PC-3 (cell line): ENCODE measurements at regions not wholly inside any gene's neighbourhood (a gene's known extent, or its start where the extent isn't known, plus 50 kb on each side); places are given as distances from the start of the nearest gene placed in this dataset.
"Not testable (repeated sequence)": the region's sequence is repeated elsewhere in the genome, so short reads cannot be mapped to it uniquely, and the experiment has no call there.

Experiments used
- ATAC-seq: fragments of 200-7000 bp; cut with Tn5 transposase; 2 replicates; pipeline ENCODE4 v1.9.1; 2020; ENCODE audit warnings: mild to moderate bottlenecking, moderate library complexity
- BruUV-seq: library from RNA; stranded (reverse); fragments of 400-500 nt; replicated peaks from 2 replicates; lab custom pipeline; 2021; lab: Mats Ljungman, UMichigan
- CTCF ChIA-PET: fragments of 300-600 bp; sonication (Branson Sonifier 250); formaldehyde crosslinking; loops from one replicate; lab custom pipeline; 2022; ENCODE audit warnings: antibody characterized with exemption; lab: Charles Lee
- POLR2A ChIA-PET: fragments of 300-600 bp; sonication (Branson Sonifier 250); formaldehyde crosslinking; loops from one replicate; lab custom pipeline; 2022; ENCODE audit warnings: antibody characterized with exemption; ENCODE audit not compliant: unreplicated experiment; lab: Charles Lee
- DNase-seq: peaks from one replicate; pipeline ENCODE4 v3.0.0-alpha.2; 2015
- H2AFZ ChIP-seq: fragments of 300-600 bp; sonication (generic); 2 replicates; pipeline ENCODE4 v1.6.0; 2016; ENCODE audit warnings: antibody characterized with exemption, low read length
- H3F3A ChIP-seq: fragments of 300-600 bp; sonication (generic); one replicate; pipeline ENCODE4 v1.6.0; 2017; ENCODE audit warnings: antibody characterized with exemption, low read length, control low read depth, mild to moderate bottlenecking; ENCODE audit not compliant: unreplicated experiment
- H3K27ac ChIP-seq: fragments of 300-600 bp; sonication (generic); 2 replicates; pipeline ENCODE4 v1.5.1; 2016; ENCODE audit warnings: mild to moderate bottlenecking, low read length
- H3K27me3 ChIP-seq: fragments of 300-600 bp; sonication (generic); 2 replicates; pipeline ENCODE4 v1.6.1; 2016; ENCODE audit warnings: low read length, mixed read lengths
- H3K36me3 ChIP-seq: fragments of 300-600 bp; sonication (generic); 2 replicates; pipeline ENCODE4 v1.6.1; 2016; ENCODE audit warnings: low read depth, mixed run types, low read length, mixed read lengths
- H3K4me1 ChIP-seq: fragments of 300-600 bp; sonication (generic); 2 replicates; pipeline ENCODE4 v1.5.1; 2016; ENCODE audit warnings: low read length; ENCODE audit not compliant: insufficient read depth
- H3K4me2 ChIP-seq: fragments of 300-600 bp; sonication (generic); 2 replicates; pipeline ENCODE4 v1.6.0; 2016; ENCODE audit warnings: low read length
- H3K4me3 ChIP-seq: fragments of 300-600 bp; sonication (generic); 2 replicates; pipeline ENCODE4 v1.5.1; 2016; ENCODE audit warnings: mild to moderate bottlenecking, low read length, mixed read lengths
- H3K79me2 ChIP-seq: fragments of 300-600 bp; sonication (generic); 2 replicates; pipeline ENCODE4 v1.6.1; 2017; ENCODE audit warnings: low read length, mixed read lengths
- H3K9ac ChIP-seq: fragments of 300-600 bp; sonication (generic); 2 replicates; pipeline ENCODE4 v1.6.0; 2016; ENCODE audit warnings: mild to moderate bottlenecking, low read length
- H3K9me2 ChIP-seq: fragments of 300-600 bp; sonication (generic); replicated peaks from 2 replicates; pipeline ENCODE4 v1.6.1; 2016; ENCODE audit warnings: mixed run types, low read length, mixed read lengths
- H3K9me3 ChIP-seq: fragments of 300-600 bp; sonication (generic); 2 replicates; pipeline ENCODE4 v1.6.1; 2016; ENCODE audit warnings: low read length, mixed read lengths
- H4K20me1 ChIP-seq: fragments of 300-600 bp; sonication (generic); 2 replicates; pipeline ENCODE4 v1.6.1; 2016; ENCODE audit warnings: low read length, mixed read lengths
- CTCF ChIP-seq: fragments of 300-600 bp; sonication (generic); conservative IDR thresholded peaks from 2 replicates; pipeline ENCODE4 v1.5.1; 2017; ENCODE audit warnings: antibody characterized with exemption, low read depth, mild to moderate bottlenecking, low read length
- EZH2 ChIP-seq: fragments of 300-600 bp; sonication (generic); IDR thresholded peaks from one replicate; pipeline ENCODE4 v1.6.1; 2017; ENCODE audit warnings: antibody characterized with exemption, mild to moderate bottlenecking, low read length; ENCODE audit not compliant: unreplicated experiment
- EZH2phosphoT487 ChIP-seq: fragments of 300-600 bp; sonication (generic); IDR thresholded peaks from 2 replicates; pipeline ENCODE4 v1.6.1; 2018; ENCODE audit warnings: mild to moderate bottlenecking, antibody characterized with exemption, low read length, borderline replicate concordance
- intact Hi-C: fragments of 100-400 bp; cut with micrococcal nuclease; formaldehyde crosslinking; loops from 2 replicates; pipeline ENCODE4 v1.9.0; 2023

- intact Hi-C loops = no loop called here
- Histone ChIP-seq H3K27ac (no peak overlapping the region), H3K4me3 (no peak overlapping the region), H3K79me2 (no peaks in the 10 kb centered on the region), H3F3A (no peaks in the 10 kb centered on the region), H3K4me2 (no peak overlapping the region), H3K9me2 (no peaks in the 10 kb centered on the region), H2AFZ (no peak overlapping the region), H3K36me3 (no peaks in the 10 kb centered on the region), H3K27me3 (no peaks in the 10 kb centered on the region), H3K9ac (no peak overlapping the region), H3K9me3 (peaks cover 19% of the 10 kb centered on the region; the same call in 1 of the 2 replicates), H4K20me1 (no peaks in the 10 kb centered on the region), H3K4me1 (no peaks in the 10 kb centered on the region)
- ChIA-PET POLR2A (no interaction called here), CTCF (no interaction called here)
- BruUV-seq = no TSS peak
- DNase-seq (no peak), ATAC-seq (no peak)
- TF ChIP-seq CTCF (no peak), EZH2 (no peak), EZH2phosphoT487 (no peak)
These were observed 160.7 kb downstream of the OR4M2 start for GRCh38 chr15:22240986-22241385.

GRCh38 chr15:22241451-22241850 is 161.1 kb downstream of the OR4M2 start:
- no peaks in the 10 kb centered on the region for H3K36me3 ChIP-seq
- no peaks in the 10 kb centered on the region for H3K27me3 ChIP-seq
- H3K9me3 ChIP-seq = peaks cover 23% of the 10 kb centered on the region; the same call in 1 of the 2 replicates
- ATAC-seq (no peak), DNase-seq (no peak)
- H3K27ac ChIP-seq = no peak overlapping the region
- no TSS peak for BruUV-seq
- H2AFZ ChIP-seq = no peak overlapping the region
- no peaks in the 10 kb centered on the region for H3K79me2 ChIP-seq
- ChIA-PET CTCF (no interaction called here), POLR2A (no interaction called here)
- TF ChIP-seq EZH2phosphoT487 = no peak
- TF ChIP-seq CTCF = no peak
- no peak for TF ChIP-seq EZH2
- no peaks in the 10 kb centered on the region for H3F3A ChIP-seq
- no peak overlapping the region for H3K4me3 ChIP-seq
- H3K9me2 ChIP-seq = no peaks in the 10 kb centered on the region
- intact Hi-C loops = no loop called here
- H3K9ac ChIP-seq = no peak overlapping the region
- no peak overlapping the region for H3K4me2 ChIP-seq
- H4K20me1 ChIP-seq = no peaks in the 10 kb centered on the region
- no peaks in the 10 kb centered on the region for H3K4me1 ChIP-seq

GRCh38 chr15:22242311-22242710 is 162.0 kb downstream of the OR4M2 start:
- H3K9me2 ChIP-seq, H3K4me3 ChIP-seq, H4K20me1 ChIP-seq, DNase-seq, intact Hi-C loops, POLR2A ChIA-PET, H3K36me3 ChIP-seq, H3K4me1 ChIP-seq, CTCF ChIA-PET, H2AFZ ChIP-seq, H3K4me2 ChIP-seq, H3K9ac ChIP-seq, H3F3A ChIP-seq, ATAC-seq, H3K27ac ChIP-seq, BruUV-seq, H3K27me3 ChIP-seq, H3K79me2 ChIP-seq: not testable (repeated sequence)
- H3K9me3 ChIP-seq = peaks cover 23% of the 10 kb centered on the region; the same call in 1 of the 2 replicates
